GM18861 (cell line): ENCODE measurements at regions not wholly inside any gene's neighbourhood (a gene's known extent, or its start where the extent isn't known, plus 50 kb on each side); places are given as distances from the start of the nearest gene placed in this dataset.
"Not testable (repeated sequence)": the region's sequence is repeated elsewhere in the genome, so short reads cannot be mapped to it uniquely, and the experiment has no call there.

Experiments
- ATAC-seq: cut with Tn5 transposase; IDR thresholded peaks from one replicate; pipeline ENCODE4 v1.9.1; 2021; ENCODE audit not compliant: unreplicated experiment

DNA sequence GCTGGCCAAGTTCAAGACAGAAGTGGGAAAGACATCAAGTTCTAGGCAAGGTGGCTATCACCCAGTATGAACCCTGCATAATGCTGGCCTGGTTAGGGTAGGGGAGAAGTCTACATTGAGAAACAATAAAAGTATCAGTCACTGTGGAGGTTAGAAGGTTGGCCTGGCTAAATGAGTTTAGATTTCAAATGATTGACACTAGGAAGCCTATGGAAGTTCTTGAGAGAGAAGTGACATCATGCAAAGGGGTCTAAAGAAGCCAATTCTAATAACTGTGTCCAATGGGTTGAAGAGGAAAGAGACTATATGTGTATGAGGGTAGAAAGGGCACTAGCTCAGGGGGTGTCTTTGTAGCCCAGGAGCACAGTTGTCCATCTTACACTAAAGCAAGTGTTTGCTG is 98.5 kb upstream of the MBIP start:
- ATAC-seq, result no peak

DNA sequence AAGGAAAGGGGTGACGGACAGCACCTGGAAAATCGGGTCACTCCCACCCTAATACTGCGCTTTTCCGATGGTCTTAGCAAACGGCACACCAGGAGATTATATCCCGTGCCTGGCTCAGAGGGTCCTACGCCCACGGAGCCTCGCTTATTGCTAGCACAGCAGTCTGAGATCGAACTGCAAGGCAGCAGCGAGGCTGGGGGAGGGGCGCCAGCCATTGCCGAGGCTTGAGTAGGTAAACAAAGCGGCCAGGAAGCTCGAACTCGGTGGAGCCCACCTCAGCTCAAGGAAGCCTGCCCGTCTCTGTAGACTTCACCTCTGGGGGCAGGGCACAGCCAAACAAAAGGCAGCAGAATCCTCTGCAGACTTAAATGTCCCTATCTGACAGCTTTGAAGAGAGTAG is 91.5 kb upstream of the MBIP start:
- not testable (repeated sequence) for ATAC-seq

GRCh38 chr14:36408388-36408787 is 88.0 kb upstream of the MBIP start:
- no peak for ATAC-seq

- ATAC-seq, result no peak
Measured at GRCh38 chr14:36405589-36406274, 85.3 kb upstream of the MBIP start.

- no peak for ATAC-seq
Measured at GRCh38 chr14:36402867-36403266, 82.4 kb upstream of the MBIP start.

- no peak for ATAC-seq
Measured at GRCh38 chr14:36398463-36399291, 78.2 kb upstream of the MBIP start.

GRCh38 chr14:36397357-36397756 is 76.9 kb upstream of the MBIP start:
- no peak for ATAC-seq

DNA sequence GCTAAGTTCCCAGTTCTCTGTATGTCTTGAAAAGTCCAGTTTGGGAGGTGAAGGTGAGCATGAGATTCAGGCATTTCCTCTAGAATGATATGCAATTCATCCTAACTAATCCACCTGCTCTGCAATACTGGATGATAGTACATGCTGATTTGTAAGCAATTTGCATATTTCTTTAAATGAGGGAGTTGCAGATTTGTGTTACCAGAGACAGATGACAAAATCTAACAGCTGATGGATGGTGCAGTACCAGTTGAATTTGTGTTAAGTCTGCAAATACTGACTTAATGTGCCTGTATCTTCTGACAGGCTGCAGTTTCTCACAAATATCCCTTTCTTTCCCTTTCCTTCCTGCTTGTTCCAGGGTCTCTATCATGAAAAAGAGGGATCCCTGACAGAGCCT is 76.4 kb upstream of the MBIP start:
- no peak for ATAC-seq

GRCh38 chr14:36394593-36394992 is 74.2 kb upstream of the MBIP start:
- no peak for ATAC-seq

GRCh38 chr14:36390718-36391117 is 70.3 kb upstream of the MBIP start:
- ATAC-seq, result no peak

GRCh38 chr14:36383767-36384431 is 63.5 kb upstream of the MBIP start:
- no peak for ATAC-seq

DNA sequence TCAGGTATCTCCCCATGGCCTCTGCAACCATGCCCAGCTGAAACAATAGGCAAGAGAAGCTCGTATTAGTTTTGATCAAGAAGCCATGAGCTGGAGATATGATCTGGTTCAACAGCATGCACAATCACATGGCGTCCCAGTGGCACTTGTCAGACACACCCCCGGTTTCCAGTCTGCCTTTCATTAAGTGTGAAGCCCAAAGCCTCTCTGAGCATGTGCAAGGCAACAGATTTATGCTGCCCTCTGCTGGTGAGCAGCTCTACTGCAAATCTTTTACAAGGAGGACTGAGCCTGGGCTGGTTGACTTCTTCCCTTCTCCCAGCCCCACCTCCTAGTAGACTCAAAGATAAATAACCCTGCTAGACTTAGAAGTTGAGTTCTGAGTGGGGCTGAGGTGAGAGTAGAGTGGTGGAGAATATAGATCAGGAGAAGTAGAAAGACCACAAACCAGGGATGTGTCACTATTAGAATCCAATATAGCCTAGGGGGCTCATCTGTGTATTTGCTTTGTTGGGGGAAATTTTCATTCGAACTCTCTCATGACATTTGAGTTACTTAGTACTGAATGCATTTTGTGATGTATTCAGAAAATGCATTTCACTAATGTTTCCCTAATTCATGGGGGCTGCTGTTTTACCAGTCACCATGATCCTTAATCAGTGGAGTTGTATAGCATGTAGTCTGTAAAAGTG is 53.7 kb upstream of the MBIP start:
- ATAC-seq, result peak; percentile 91
